ENCODE measurements at regions not wholly inside any gene's neighbourhood (a gene's known extent, or its start where the extent isn't known, plus 50 kb on each side); places are given as distances from the start of the nearest gene placed in this dataset.

DNA sequence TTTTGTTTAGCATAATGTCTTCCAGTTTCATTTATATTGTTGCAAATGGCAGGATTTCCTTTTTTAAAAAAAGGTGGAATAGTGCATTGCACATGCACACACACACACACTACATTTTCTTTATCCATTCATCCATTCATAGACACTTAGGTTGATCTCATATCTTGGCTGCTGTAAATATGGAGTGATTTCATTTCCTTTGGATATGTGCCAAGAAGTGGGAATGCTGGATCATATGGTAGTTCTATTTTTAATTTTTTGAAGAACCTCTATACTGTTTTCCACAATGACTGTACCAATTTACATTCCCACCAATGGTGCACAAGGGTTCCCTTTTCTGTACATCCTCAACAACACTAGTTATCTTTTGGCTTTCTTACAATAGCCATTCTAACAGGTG, 68.9 kb downstream of the EBLN1 start:
- Histone ChIP-seq H3K9me2 (ENCODE audit: insufficient read depth) (no peaks in the 10 kb centered on the region), H3K9ac (ENCODE audit: low read length) (no peak overlapping the region), H3K27ac (ENCODE audit: low read depth, low read length) (no peak overlapping the region), H3K4me3 (replicated peaks in 1 of 2; ENCODE audit: low read depth in 1 of 2, low read length in 2 of 2) (no peak overlapping the region), H2AFZ (ENCODE audit: low read depth, low read length, poor library complexity, severe bottlenecking) (no peak overlapping the region), H3K4me2 (ENCODE audit: low read length) (no peak overlapping the region), H3K9me3 (ENCODE audit: control insufficient read depth in 1 of 2, insufficient read depth in 1 of 2, low read depth in 1 of 2, low read length in 2 of 2) (peaks cover 0 to 3% of the 10 kb centered on the region in 2 experiments; a peak in 2 of 4 replicates), H3K27me3 (ENCODE audit: insufficient read depth, low read length) (no peaks in the 10 kb centered on the region), H3K36me3 (ENCODE audit: control insufficient read depth in 1 of 2, insufficient read depth in 2 of 2, low read length in 2 of 2) (no peaks in the 10 kb centered on the region), H4K20me1 (ENCODE audit: insufficient read depth) (no peaks in the 10 kb centered on the region), H3K79me2 (ENCODE audit: insufficient read depth, low read length) (no peaks in the 10 kb centered on the region), H3K4me1 (ENCODE audit: control insufficient read depth in 1 of 2, insufficient read depth in 2 of 2, low read length in 2 of 2) (no peaks in the 10 kb centered on the region)
- no peak for TF ChIP-seq YY1 (IDR thresholded peaks at IDR 0.05; ENCODE audit: extremely low read depth, insufficient replicate concordance, low read depth, low read length)
- TF ChIP-seq, protein P1, sequence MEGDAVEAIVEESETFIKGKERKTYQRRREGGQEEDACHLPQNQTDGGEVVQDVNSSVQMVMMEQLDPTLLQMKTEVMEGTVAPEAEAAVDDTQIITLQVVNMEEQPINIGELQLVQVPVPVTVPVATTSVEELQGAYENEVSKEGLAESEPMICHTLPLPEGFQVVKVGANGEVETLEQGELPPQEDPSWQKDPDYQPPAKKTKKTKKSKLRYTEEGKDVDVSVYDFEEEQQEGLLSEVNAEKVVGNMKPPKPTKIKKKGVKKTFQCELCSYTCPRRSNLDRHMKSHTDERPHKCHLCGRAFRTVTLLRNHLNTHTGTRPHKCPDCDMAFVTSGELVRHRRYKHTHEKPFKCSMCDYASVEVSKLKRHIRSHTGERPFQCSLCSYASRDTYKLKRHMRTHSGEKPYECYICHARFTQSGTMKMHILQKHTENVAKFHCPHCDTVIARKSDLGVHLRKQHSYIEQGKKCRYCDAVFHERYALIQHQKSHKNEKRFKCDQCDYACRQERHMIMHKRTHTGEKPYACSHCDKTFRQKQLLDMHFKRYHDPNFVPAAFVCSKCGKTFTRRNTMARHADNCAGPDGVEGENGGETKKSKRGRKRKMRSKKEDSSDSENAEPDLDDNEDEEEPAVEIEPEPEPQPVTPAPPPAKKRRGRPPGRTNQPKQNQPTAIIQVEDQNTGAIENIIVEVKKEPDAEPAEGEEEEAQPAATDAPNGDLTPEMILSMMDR (IDR thresholded peaks at IDR 0.05 in 2 of 3, conservative IDR thresholded peaks at IDR 0.05 in 1 of 3; ENCODE audit: borderline replicate concordance in 1 of 3, insufficient read depth in 1 of 3, low read depth in 2 of 3, low read length in 2 of 3), result no peak
- TF ChIP-seq SRF (IDR thresholded peaks at IDR 0.05; ENCODE audit: low read depth), result no peak
- TF ChIP-seq, protein P2, sequence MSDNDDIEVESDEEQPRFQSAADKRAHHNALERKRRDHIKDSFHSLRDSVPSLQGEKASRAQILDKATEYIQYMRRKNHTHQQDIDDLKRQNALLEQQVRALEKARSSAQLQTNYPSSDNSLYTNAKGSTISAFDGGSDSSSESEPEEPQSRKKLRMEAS (IDR thresholded peaks at IDR 0.05), result no peak
- TF ChIP-seq RAD21 (IDR thresholded peaks at IDR 0.05; ENCODE audit: low read depth), result no peak
- TF ChIP-seq POLR2A (IDR thresholded peaks at IDR 0.05; ENCODE audit: borderline replicate concordance, extremely low read depth, insufficient read depth, insufficient read length), result no peak
- TF ChIP-seq ELF1 (IDR thresholded peaks at IDR 0.05; ENCODE audit: borderline replicate concordance, low read depth), result no peak
- TF ChIP-seq CEBPB (IDR thresholded peaks at IDR 0.05; ENCODE audit: low read depth), result no peak
- no peak for TF ChIP-seq EZH2 (IDR thresholded peaks at IDR 0.05)
- TF ChIP-seq CBX3 (IDR thresholded peaks at IDR 0.05; ENCODE audit: low read depth), result no peak
- no peak for TF ChIP-seq EGR1 (IDR thresholded peaks at IDR 0.05; ENCODE audit: low read depth)
- no peak for TF ChIP-seq ATF3 (IDR thresholded peaks at IDR 0.05)
- no peak for TF ChIP-seq EZH2phosphoT487 (IDR thresholded peaks at IDR 0.05; ENCODE audit: borderline replicate concordance)
- TF ChIP-seq, protein P3, sequence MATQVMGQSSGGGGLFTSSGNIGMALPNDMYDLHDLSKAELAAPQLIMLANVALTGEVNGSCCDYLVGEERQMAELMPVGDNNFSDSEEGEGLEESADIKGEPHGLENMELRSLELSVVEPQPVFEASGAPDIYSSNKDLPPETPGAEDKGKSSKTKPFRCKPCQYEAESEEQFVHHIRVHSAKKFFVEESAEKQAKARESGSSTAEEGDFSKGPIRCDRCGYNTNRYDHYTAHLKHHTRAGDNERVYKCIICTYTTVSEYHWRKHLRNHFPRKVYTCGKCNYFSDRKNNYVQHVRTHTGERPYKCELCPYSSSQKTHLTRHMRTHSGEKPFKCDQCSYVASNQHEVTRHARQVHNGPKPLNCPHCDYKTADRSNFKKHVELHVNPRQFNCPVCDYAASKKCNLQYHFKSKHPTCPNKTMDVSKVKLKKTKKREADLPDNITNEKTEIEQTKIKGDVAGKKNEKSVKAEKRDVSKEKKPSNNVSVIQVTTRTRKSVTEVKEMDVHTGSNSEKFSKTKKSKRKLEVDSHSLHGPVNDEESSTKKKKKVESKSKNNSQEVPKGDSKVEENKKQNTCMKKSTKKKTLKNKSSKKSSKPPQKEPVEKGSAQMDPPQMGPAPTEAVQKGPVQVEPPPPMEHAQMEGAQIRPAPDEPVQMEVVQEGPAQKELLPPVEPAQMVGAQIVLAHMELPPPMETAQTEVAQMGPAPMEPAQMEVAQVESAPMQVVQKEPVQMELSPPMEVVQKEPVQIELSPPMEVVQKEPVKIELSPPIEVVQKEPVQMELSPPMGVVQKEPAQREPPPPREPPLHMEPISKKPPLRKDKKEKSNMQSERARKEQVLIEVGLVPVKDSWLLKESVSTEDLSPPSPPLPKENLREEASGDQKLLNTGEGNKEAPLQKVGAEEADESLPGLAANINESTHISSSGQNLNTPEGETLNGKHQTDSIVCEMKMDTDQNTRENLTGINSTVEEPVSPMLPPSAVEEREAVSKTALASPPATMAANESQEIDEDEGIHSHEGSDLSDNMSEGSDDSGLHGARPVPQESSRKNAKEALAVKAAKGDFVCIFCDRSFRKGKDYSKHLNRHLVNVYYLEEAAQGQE (IDR thresholded peaks at IDR 0.05; ENCODE audit: low read depth), result no peak
- no peak for TF ChIP-seq ZBTB33 (IDR thresholded peaks at IDR 0.05; ENCODE audit: extremely low read depth, insufficient replicate concordance, low read length)
- TF ChIP-seq POLR2AphosphoS5 (IDR thresholded peaks at IDR 0.05; ENCODE audit: low read depth, low read length), result no peak
- TF ChIP-seq JUND (IDR thresholded peaks at IDR 0.05), result no peak
- TF ChIP-seq FOSL1 (IDR thresholded peaks at IDR 0.05; ENCODE audit: low read depth), result no peak
- TF ChIP-seq ZNF274 (IDR thresholded peaks at IDR 0.05; ENCODE audit: low read depth, low read length), result no peak
- TF ChIP-seq TCF7L2 (IDR thresholded peaks at IDR 0.05; ENCODE audit: borderline replicate concordance, extremely low read depth, insufficient read depth, insufficient read length), result no peak
- ChIA-PET CTCF (no interaction called here), RAD21 (ENCODE audit: low non-redundant PET in 1 of 2, low total read pairs in 2 of 2, uncharacterized antibody in 2 of 2, unreplicated experiment in 2 of 2) (no interaction called here), POLR2A (no interaction called here)
- BruUV-seq (replicated peaks), result no TSS peak
- DNase-seq (ENCODE audit: low read depth, low spot score) (no peak), ATAC-seq (no peak)
- intact Hi-C loops (cut with micrococcal nuclease), result no loop called here
